Right lobe of liver (tissue), 4 donors: ENCODE measurements at regions not wholly inside any gene's neighbourhood (a gene's known extent, or its start where the extent isn't known, plus 50 kb on each side); places are given as distances from the start of the nearest gene placed in this dataset.

Source experiments
- CTCF ChIP-seq, 4 donors: fragments of 200-600 bp in 3 of 4; fragments of 450-650 bp in 1 of 4; IDR thresholded peaks; one replicate each; pipeline versions ENCODE4 v1.5.1 to v1.8.0; 2016 to 2022; ENCODE audit warnings: antibody characterized with exemption in 4 of 4, mild to moderate bottlenecking in 2 of 4
- POLR2A ChIP-seq: fragments of 450-650 bp; IDR thresholded peaks from one replicate; pipeline ENCODE4 v1.6.1; 2017; ENCODE audit warnings: antibody characterized with exemption, mild to moderate bottlenecking
- donor health status: DM: no; HTN: no; CAD: no.
- donor health status: DM: no; HTN: no; CAD: no.
- donor health status: DM: no; HTN: yes; CAD: no.

- TF ChIP-seq CTCF (IDR thresholded peaks at IDR 0.05) (no peak), POLR2A (no peak)
These were observed 457.5 kb downstream of the EDEM1 start for GRCh38 chr3:5644773-5645670.
